Gastroesophageal sphincter (tissue), 4 donors: ENCODE measurements at regions not wholly inside any gene's neighbourhood (a gene's known extent, or its start where the extent isn't known, plus 50 kb on each side); places are given as distances from the start of the nearest gene placed in this dataset.

Source experiments
- ATAC-seq: fragments of 150-250 bp; one replicate; pipeline ENCODE4 v1.9.1; 2016; ENCODE audit warnings: mild to moderate bottlenecking, moderate library complexity
- H3K27ac ChIP-seq, 4 donors: fragments of 200-600 bp; sonication (generic) in 3 of 4; 1 replicate in 3 of 4; 2 replicates in 1 of 4; pipeline ENCODE4 v1.5.1; 2016 to 2019
- H3K27me3 ChIP-seq: fragments of 200-600 bp; sonication (generic); one replicate; pipeline ENCODE4 v1.5.1; 2019
- H3K36me3 ChIP-seq, 2 donors: fragments of 200-600 bp; sonication (generic); one replicate each; pipeline ENCODE4 v1.5.1; 2019; ENCODE audit warnings: control low read depth in 1 of 2
- H3K4me1 ChIP-seq, 3 donors: fragments of 200-600 bp; sonication (generic); 1 replicate in 2 of 3; 2 replicates in 1 of 3; pipeline ENCODE4 v1.5.1; 2016 to 2019; ENCODE audit warnings: control low read depth in 2 of 3
- H3K4me3 ChIP-seq, 2 donors: fragments of 200-600 bp; sonication (generic); one replicate each; pipeline ENCODE4 v1.5.1; 2019; ENCODE audit warnings: mild to moderate bottlenecking in 1 of 2, moderate library complexity in 1 of 2
- H3K9me3 ChIP-seq, 3 donors: fragments of 200-600 bp; sonication (generic); one replicate each; pipeline ENCODE4 v1.5.1; 2017 to 2019; ENCODE audit warnings: control low read depth in 2 of 3
- EP300 ChIP-seq: sonication (generic); formaldehyde crosslinking; IDR thresholded peaks from one replicate; pipeline ENCODE4 v1.6.1; 2017; ENCODE audit warnings: antibody characterized with exemption, mild to moderate bottlenecking
- POLR2A ChIP-seq, 2 donors: fragments of 450-650 bp; IDR thresholded peaks; one replicate each; pipeline ENCODE4 v1.6.1; 2017; ENCODE audit warnings: antibody characterized with exemption in 2 of 2, mild to moderate bottlenecking in 2 of 2, moderate library complexity in 1 of 2
- POLR2AphosphoS5 ChIP-seq: sonication (generic); formaldehyde crosslinking; IDR thresholded peaks from one replicate; pipeline ENCODE4 v1.6.1; 2017; ENCODE audit warnings: antibody characterized with exemption
- WGBS, 2 donors: methylation state at CpG; one replicate each; pipeline ENCODE4 v1.1.5; 2018; ENCODE audit warnings: low coverage in 1 of 2; 5-methylcytosine and 5-hydroxymethylcytosine counted together
- TF ChIP-seq, protein P1 (sequence below), 4 experiments: fragments of 200-600 bp in 2 of 4; fragments of 450-650 bp in 2 of 4; sonication (generic) in 1 of 4; IDR thresholded peaks; one replicate each; pipeline ENCODE4 v1.5.1; 2017 to 2019; ENCODE audit warnings: antibody characterized with exemption in 4 of 4, mild to moderate bottlenecking in 2 of 4, moderate library complexity in 2 of 4

DNA sequence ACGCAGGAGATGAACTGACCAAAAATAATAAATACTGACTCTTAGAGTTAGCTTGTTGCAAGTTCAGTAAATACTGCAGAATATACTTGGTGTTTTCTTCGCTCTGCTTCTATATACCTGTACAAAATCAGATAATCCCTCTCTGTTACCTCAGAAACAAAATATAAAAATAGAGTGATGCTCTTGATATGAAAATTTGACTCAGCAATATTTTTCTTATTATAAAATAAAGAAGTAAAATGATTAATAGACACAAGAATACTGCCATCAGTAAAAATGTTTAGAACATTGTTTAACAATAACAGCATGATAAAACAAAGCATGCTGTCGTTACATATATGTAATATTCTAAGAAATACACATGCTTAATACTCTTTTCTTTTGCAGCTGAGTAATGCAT, 1366.9 kb upstream of the EYS start:
- TF ChIP-seq POLR2A (IDR thresholded peaks at IDR 0.05) (no peak), EP300 (no peak), POLR2AphosphoS5 (no peak)
- TF ChIP-seq, protein P1, sequence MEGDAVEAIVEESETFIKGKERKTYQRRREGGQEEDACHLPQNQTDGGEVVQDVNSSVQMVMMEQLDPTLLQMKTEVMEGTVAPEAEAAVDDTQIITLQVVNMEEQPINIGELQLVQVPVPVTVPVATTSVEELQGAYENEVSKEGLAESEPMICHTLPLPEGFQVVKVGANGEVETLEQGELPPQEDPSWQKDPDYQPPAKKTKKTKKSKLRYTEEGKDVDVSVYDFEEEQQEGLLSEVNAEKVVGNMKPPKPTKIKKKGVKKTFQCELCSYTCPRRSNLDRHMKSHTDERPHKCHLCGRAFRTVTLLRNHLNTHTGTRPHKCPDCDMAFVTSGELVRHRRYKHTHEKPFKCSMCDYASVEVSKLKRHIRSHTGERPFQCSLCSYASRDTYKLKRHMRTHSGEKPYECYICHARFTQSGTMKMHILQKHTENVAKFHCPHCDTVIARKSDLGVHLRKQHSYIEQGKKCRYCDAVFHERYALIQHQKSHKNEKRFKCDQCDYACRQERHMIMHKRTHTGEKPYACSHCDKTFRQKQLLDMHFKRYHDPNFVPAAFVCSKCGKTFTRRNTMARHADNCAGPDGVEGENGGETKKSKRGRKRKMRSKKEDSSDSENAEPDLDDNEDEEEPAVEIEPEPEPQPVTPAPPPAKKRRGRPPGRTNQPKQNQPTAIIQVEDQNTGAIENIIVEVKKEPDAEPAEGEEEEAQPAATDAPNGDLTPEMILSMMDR (IDR thresholded peaks at IDR 0.05) = no peak
- H3K27ac ChIP-seq = no peak overlapping the region
- H3K4me3 ChIP-seq = no peak overlapping the region
- no peaks in the 10 kb centered on the region for H3K9me3 ChIP-seq
- no peaks in the 10 kb centered on the region for H3K27me3 ChIP-seq
- ATAC-seq = no peak
- 55 to 84% methylated on average over 3 of the region's 3 CpGs for WGBS, 2 donors
- no peaks in the 10 kb centered on the region for H3K4me1 ChIP-seq
- H3K36me3 ChIP-seq = no peaks in the 10 kb centered on the region

DNA sequence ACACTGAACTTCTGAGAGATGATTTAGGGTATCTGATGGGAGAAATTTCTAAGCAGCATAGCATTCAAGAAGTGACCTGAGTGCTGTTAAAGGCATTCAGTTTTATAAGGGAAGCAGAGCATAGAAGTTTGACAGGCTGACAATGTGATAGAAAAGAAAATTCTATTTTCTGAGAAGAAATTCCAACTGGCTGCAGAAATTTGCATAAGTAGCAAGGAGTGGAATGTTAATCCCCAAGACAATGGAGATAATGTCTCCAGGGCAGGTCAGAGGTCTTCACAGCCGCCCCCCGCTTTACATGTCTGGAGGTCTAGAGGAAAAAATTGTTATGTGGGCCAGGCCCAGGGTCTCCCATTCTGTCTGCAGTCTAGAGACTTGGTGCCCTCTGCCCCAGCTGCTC, 1361.8 kb upstream of the EYS start:
- no peak for ATAC-seq
- H3K27me3 ChIP-seq = no peaks in the 10 kb centered on the region
- no peaks in the 10 kb centered on the region for H3K36me3 ChIP-seq
- 67 to 100% methylated on average over 1 of the region's 2 CpGs for WGBS, 2 donors
- H3K4me1 ChIP-seq = no peaks in the 10 kb centered on the region
- H3K27ac ChIP-seq = no peak overlapping the region
- H3K9me3 ChIP-seq = no peaks in the 10 kb centered on the region
- no peak overlapping the region for H3K4me3 ChIP-seq
- TF ChIP-seq EP300 (no peak), POLR2A (IDR thresholded peaks at IDR 0.05) (no peak), POLR2AphosphoS5 (no peak)
- TF ChIP-seq, protein P1 (IDR thresholded peaks at IDR 0.05) = no peak

DNA sequence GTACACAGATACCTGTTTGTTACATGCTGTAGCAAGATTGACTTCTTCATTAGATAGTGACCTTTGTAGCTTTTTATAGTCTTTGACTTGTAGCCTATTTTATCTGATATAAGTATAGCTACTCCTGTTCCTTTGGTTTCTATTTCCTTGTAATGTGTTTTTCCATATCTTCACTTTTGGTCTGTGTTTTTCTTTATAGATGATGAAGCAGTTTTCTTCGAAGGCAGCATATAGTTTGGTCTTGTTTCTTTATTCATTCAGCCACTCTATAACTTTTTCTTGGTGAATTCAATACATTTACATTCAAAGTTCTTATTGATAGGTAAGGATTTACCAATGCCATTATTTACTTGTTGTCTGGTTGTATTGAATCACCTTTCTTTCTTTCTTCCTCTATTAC, 1357.3 kb upstream of the EYS start:
- Histone ChIP-seq H3K4me3 (no peak overlapping the region), H3K27me3 (no peaks in the 10 kb centered on the region), H3K9me3 (peaks cover 0 to 5% (median 0%) of the 10 kb centered on the region in 3 donors), H3K36me3 (no peaks in the 10 kb centered on the region), H3K4me1 (no peaks in the 10 kb centered on the region), H3K27ac (no peak overlapping the region)
- whole genome bisulfite sequencing, 2 donors = 80 to 87% methylated on average over 1 of the region's 1 CpG
- TF ChIP-seq POLR2AphosphoS5 (no peak), POLR2A (IDR thresholded peaks at IDR 0.05) (no peak), EP300 (no peak)
- TF ChIP-seq, protein P1 (IDR thresholded peaks at IDR 0.05) = no peak
- ATAC-seq = no peak

DNA sequence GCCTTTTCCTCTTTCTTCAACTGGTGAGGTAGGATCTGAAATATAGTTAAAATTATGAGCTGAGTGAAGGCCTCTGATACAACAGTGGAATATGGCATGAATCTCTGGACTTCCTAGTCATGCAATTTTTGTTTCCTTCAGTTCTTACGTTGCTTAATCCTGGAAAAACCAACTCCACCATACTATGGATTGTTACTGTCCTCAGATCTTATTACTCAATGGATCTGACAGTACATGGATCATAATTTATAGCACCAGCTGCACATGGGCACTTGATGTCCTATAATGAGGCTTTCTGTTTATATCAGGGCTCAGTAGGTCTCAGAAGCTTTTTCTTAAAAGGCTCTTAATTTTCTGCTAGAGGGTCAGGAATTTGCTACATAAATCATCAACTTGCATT, 1341.0 kb upstream of the EYS start:
- 22 to 44% methylated on average over 1 of the region's 1 CpG for WGBS, 2 donors
- Histone ChIP-seq H3K36me3 (no peaks in the 10 kb centered on the region), H3K4me3 (no peak overlapping the region), H3K27ac (no peak overlapping the region), H3K4me1 (no peaks in the 10 kb centered on the region), H3K9me3 (no peaks in the 10 kb centered on the region), H3K27me3 (no peaks in the 10 kb centered on the region)
- ATAC-seq = no peak
- TF ChIP-seq POLR2A (IDR thresholded peaks at IDR 0.05) = no peak
- TF ChIP-seq, protein P1 (IDR thresholded peaks at IDR 0.05) = no peak

DNA sequence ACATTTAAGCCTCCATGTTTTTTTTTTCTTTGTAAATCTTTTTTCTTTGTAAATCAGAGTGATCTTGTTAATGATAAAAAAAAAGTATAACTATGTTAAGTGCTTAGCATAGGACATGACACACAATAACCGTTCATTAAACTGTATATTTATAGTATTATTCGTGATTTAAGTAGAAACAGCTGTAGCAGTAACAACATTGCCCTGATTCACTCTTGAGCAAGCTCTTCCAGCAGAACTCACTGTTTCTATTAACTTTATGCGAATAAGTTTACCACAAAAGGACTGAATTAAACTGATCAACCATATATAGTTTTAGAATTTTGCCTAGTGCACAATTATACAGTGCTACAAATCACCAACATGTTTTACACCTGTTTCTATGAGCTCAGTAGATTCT, 1338.0 kb upstream of the EYS start:
- Histone ChIP-seq H3K4me1 (no peaks in the 10 kb centered on the region), H3K27me3 (no peaks in the 10 kb centered on the region), H3K27ac (no peak overlapping the region), H3K4me3 (no peak overlapping the region), H3K9me3 (no peaks in the 10 kb centered on the region), H3K36me3 (no peaks in the 10 kb centered on the region)
- no peak for ATAC-seq
- 43 to 50% methylated on average over 3 of the region's 3 CpGs for WGBS, 2 donors
- TF ChIP-seq, protein P1 (IDR thresholded peaks at IDR 0.05) = no peak
- TF ChIP-seq POLR2A (IDR thresholded peaks at IDR 0.05) = no peak
- TF ChIP-seq POLR2AphosphoS5 = no peak
- no peak for TF ChIP-seq EP300
